GM12892 (cell line): ENCODE measurements at regions not wholly inside any gene's neighbourhood (a gene's known extent, or its start where the extent isn't known, plus 50 kb on each side); places are given as distances from the start of the nearest gene placed in this dataset.

Source experiments
- POLR2A ChIP-seq: IDR thresholded peaks from 2 replicates; pipeline ENCODE4 v1.6.1; 2011; ENCODE audit warnings: low read depth, low read length, control low read depth
- POLR2AphosphoS5 ChIP-seq: IDR thresholded peaks from 2 replicates; pipeline ENCODE4 v1.6.1; 2011; ENCODE audit warnings: low read depth, low read length, control low read depth
- TAF1 ChIP-seq: IDR thresholded peaks from 2 replicates; pipeline ENCODE4 v1.6.1; 2011; ENCODE audit warnings: low read depth, mild to moderate bottlenecking, control low read depth, low read length, borderline replicate concordance

- TF ChIP-seq POLR2AphosphoS5 (no peak), POLR2A (no peak), TAF1 (no peak)
Observed at GRCh38 chr12:42689699-42690098, 100.2 kb upstream of the PRICKLE1 start.
